Stimulated activated CD8-positive, alpha-beta memory T cell treated with anti-CD3 and anti-CD28 coated beads, Interleukin-15, amount 100 ng/mL, for 24 hours (primary cell): ENCODE measurements at regions not wholly inside any gene's neighbourhood (a gene's known extent, or its start where the extent isn't known, plus 50 kb on each side); places are given as distances from the start of the nearest gene placed in this dataset.
"Not testable (repeated sequence)": the region's sequence is repeated elsewhere in the genome, so short reads cannot be mapped to it uniquely, and the experiment has no call there.

Experiments
- DNase-seq: peaks from one replicate; pipeline ENCODE4 v3.0.0-alpha.2; 2020; ENCODE audit warnings: low read depth

DNA sequence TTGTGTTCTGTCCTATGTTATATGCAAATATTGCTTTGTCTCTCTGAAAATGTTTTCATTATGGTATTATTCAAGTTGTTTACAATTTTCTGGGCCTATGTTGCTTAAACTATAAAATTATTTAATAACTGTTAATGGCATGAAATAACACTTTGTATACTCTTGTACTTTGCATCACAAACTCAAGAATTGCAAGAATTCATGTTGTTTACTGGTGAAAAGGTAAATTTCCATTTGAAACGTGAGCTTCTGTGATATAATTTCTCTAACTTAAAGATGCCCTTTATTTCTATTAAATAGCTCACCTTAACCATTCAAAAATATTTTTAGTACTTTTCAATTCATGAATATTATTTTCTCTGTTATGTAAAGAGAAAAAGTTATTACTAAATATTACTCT, 1504.2 kb downstream of the SUCLG1 start:
- no peak for DNase-seq

DNA sequence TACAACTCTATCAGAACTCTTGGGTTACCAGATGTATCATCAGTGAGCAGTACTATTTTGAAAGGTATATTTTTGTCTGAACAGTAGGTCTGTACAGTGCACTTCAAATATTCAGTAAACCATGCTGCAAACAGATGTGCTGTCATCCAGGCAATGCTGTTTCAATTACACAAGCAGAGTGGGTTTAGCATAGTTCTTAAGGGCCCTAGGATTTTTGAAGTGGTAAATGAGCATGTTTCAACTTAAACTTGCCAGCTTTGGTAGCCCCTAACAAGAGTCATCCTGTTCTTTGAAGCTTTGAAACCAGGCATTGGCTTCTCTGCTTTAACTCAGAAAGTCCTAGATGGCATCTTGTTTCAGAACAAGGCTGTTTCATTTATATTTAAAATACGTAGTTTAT, 1519.9 kb downstream of the SUCLG1 start:
- no peak for DNase-seq

DNA sequence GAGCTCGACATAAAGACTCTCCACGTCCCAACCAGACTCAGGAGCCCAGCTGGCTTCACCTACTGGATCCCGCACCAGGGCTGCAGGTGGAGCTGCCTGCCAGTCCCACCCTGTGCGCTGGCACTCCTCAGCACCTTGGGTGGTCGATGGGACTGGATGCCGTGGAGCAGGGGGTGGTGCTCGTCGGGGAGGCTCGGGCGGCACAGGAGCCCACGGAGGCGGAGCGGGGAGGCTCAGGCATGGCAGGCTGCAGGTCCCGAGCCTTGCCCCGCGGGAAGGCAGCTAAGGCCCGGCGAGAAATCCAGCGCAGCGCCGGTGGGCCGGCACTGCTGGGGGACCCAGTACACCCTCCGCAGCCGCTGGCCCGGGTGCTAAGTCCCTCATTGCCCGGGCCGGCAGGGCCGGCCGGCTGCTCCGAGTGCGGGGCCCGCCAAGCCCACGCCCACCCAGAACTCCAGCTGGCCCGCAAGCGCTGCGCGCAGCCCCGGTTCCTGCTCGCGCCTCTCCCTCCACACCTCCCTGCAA, 1520.7 kb downstream of the SUCLG1 start:
- DNase-seq, result not testable (repeated sequence)

DNA sequence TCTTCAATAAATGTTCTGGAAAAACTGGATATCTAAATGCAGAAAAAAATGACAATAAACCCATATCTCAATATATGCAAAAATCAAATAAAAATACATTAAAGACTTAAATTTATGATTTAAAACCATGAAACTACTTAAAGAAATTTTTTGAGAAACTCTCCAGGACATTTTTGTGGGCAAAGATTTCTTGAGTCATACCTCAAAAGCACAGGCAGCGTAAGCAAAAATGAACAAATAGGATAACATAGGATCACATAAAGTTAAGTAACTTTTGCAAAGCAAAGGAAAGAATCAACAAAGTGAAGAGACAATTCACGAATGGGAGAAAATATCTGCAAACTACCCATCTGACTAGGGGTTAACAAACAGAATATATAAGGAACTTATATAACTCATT, 1545.5 kb downstream of the SUCLG1 start:
- no peak for DNase-seq

DNA sequence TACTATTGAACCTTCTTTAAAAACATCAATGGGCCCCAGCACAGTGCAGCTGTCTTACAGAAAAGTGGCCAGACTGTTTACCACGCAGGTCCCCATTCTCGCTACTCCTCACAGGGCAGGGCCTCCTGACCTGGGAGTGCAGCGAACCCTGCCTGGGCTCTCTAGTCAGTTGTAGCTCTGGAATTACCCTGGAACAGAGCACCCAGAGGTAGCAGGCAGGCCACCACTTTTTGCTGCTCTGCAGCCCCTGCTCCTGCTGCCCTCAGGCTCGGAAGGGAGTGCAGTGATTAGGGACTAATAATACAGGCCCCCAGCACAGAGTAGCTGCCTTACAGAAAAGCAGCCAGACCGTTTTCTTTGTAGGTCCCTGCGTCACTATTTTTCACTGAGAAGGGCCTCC, 1563.0 kb downstream of the SUCLG1 start:
- no peak for DNase-seq

DNA sequence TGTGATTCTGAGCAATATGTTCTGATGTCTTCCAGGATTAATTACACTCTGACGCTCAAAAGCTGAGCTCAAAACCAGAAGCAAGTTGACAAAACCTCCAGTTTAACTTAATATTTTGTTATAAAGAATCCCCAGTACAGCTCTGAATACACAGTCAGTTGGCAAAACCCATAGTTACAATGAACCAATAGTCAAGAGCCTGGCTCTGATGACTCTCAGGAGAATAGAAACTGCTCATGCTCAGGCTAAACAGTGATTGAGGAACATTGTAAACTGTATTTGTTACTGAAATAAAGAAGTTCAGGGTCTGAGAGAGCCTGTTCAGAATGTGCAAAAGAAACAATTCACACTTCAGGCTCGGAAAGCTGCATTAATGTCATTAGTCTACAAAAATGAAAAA, 1565.9 kb downstream of the SUCLG1 start:
- DNase-seq, result no peak

DNA sequence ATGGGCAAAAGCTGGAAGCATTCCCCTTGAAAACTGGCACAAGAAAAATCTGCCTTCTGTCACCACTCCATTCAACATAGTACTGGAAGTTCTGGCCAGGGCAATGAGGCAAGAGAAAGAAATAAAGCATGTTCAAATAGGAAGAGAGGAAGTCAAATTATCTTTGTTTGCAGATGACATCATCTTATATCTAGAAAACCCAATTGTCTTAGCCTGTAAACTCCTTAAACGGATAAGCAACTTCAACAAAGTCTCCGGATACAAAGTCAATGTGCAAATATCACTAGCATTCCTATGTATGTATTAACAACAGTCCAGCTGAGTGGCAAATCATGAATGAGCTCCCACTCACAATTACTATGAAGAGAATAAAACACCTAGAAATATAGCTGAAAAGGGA, 1579.3 kb downstream of the SUCLG1 start:
- no peak for DNase-seq

DNA sequence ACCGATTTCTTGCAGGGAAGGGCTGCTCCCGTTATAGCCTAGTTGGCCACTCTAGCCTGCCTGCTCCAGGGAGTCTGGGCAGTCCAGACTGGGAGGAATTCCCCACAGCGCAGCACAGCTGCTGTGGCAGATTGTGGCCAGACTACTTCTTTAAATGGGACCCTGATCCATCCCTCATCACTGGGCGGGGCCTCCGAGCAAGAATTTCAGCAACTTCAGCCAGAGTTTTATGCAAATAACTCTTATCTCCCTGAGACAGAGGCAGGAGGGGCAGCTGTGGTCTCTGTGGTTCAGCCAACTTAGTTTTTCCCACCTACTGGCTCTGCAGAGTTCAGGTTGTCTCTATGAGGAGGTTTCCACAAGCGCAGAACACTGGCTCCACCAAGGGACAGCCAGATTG, 1583.2 kb downstream of the SUCLG1 start:
- DNase-seq, result no peak

DNA sequence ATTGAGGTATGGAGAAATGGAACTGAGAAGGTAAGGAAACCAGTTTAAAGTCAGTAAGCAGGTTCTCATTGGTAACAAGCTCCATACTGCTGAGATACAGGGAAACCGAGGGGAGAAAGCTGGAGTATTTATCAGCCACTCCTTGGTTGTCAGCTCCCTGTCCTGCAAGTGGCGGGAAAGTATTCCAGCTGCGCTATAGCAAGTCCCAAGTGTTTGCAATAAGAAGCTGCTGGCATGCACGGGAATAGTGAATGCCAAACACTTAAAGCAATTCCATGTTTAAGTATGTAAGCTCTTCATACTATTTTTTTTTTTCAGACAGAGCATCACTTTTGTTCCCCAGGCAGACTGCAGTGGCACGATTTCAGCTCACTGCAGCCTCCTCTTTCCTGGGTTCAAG, 1601.1 kb downstream of the SUCLG1 start:
- no peak for DNase-seq

DNA sequence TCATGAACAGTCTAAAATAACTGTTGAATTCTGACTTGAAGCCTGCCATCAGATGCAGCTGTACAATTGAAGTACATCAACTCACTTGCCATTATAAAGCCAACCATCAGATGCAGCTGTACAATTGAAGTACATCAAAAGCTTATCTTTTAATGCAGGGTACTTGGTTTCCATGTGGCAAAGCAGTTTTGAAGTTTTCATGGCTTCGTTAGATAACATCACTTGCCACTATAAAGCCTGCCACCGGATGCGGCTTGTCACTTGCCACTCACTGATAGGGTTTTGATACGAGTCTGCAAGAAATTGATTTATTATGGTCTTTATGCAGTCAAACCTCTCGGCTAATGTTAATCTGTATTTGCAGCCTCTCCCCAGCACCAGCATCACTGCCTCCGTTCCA, 1605.8 kb downstream of the SUCLG1 start:
- no peak for DNase-seq

DNA sequence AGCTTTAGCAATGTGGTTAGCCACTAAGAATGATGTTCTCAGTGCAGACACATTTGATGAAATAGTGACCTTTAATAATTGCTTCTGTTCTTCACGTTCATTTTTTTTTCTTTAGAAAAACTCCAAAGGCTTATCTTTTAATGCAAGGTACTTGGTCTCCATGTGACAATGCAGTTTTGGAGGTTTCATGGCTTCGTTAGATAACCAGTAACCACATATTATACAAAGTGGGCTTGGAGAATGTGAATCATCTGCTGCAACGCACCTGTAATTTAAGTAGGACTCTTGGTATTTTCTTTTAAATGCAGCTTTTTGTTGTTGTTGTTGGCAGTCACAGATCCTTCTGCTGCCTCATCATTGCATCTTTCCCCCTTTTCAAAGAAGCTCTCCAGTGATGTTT, 1606.3 kb downstream of the SUCLG1 start:
- DNase-seq, result no peak

DNA sequence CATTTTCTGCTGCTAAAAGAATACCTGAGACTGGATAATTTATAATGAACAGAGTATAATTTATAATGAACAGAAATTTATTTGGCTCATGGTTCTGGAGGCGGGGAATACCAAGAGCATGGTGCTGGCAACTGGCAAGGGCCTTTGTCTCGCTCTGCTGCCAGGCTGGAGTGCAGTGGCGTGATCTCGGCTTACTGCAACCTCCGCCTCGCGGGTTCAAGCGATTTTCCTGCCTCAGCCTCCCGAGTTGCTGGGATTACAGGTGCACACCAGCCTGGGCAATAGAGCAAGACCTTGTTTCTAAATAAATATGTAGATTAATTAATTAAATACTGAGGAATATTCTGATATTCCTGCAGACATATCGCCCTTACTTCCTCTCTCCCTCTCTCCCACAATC, 1610.8 kb downstream of the SUCLG1 start:
- no peak for DNase-seq

DNA sequence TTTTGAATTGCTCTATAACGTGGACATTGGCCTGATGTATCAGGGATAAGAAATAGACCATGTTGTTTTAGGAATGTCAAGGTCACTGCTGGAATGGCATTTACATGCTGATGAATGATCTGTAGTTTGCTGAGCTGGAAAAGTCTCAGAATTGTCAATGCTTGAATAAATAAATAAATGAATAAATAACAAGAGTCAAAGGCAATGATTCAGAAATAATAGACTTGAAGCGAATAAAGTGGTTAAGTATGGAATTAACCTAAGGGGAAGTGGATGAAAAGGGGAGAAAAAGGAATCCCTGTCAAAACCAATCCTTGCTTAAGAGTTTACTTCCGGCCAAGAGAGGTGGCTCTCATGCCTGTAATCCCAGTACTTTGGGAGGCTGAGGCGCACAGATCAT, 1620.0 kb downstream of the SUCLG1 start:
- no peak for DNase-seq

DNA sequence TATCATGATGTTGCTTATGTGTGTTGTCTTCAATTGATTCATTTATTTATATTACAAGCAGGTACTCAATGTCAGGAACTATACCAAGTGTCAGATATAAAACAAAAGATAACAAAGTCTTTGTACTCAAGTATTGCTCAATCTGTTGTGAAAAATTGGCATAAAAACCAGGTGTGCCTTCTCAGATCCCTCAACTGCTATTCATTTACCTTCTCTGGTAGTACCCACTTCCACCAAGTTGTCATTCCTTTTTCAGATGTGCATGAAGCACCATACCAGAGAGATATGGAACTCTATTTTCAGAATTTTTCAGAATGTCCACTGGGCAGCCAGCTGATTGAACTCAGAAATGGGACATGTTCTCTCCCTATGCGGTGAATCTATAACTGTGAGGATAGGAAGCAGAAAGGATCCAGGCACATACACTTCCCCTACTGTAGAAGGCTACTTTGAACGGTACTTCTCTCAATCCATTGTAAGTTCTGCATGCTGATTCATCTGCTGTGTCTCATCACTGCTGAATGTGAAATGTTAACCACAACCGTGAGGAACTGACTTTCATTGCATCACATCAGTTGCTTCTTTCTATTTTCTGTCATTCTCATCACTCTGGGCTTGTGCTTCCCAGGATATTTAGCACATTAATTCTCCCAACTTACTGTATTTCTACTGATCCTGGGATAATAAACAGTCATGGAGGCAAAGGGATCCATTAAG, 1621.3 kb downstream of the SUCLG1 start:
- no peak for DNase-seq

DNA sequence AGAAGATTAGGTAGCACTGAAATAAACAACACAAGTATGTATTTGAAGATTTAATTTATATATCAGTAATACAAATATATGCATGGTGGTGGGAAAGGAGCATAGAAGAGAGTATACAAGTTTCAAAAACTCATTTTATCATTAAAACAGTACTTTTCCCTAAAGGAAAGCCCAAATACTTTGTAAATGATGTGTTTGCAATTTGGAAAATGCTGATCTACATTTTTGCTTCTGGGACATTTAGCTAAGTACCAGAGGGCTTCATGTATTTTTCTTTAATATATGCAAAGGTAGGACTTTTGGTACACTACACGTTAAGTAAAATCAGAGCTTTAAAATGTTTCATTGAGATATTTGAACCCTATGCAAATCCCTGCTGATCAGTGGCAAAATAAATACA, 1624.2 kb downstream of the SUCLG1 start:
- no peak for DNase-seq

DNA sequence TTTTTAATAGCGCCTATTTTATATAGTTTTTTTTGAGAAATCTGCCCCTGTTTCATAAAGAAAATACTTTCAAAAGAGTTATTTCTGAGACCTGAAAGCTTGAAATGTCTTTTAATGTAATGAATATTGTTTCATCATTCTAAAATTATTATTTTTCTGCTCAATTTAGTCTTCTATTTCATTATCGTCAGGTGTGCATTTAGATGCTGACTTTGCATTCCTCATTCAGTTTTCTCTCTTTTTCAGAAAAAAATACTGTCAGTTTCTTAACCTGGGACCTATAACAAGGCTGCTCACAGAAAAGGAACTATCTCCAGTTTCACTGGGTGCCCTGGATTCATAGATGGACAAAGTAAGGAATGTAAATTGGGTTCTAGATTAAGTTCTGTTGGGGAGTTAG, 1631.7 kb downstream of the SUCLG1 start:
- DNase-seq, result no peak

DNA sequence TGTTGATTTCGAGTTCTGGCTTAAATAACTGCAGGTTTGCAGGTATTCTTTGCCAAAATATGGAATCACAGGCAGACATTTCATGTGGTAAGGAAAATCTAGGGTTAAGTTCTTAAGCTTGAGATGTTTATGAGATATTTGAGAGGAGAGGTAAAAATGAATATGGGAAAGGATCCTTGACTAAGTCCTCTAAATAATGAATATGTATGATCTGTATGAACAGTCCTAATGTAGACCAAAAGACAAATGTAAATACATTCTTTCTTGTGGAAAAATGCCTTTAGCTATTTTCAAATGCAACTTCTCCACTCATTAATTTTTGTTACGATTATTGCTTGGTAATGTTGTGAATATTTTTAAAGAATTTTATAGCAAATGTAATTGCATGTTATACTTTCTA, 1632.6 kb downstream of the SUCLG1 start:
- DNase-seq, result no peak

DNA sequence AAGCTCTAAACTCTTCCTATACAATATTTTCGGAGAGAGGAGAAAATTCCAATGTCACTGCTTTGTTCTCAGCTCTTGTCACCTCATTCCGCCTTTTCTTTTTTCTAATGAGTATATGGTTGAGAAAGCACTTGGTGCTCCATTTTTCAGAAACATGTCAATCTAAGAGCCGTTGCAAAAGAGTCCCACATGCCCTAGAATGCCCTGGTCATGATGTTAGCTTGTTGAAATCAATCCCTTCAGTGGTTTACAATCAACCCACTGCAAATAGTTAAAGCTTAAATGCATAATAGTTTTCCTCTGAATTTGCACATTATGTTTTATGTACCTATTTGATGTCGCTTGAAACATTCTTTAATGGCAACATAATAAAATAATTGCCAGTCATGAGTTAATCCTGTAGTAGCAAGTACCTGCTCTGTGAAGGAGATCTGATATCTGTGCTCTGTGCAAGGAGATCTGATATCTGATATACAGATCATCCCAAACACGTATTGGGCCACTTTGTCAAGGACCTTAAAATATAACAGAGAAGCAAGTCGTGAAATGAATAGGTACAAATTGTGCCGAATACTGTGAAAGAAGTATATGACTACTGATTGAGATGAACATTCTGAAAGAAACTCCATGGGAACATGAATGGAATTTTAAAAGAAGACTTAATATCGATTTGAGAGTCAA, 1633.5 kb downstream of the SUCLG1 start:
- no peak for DNase-seq

DNA sequence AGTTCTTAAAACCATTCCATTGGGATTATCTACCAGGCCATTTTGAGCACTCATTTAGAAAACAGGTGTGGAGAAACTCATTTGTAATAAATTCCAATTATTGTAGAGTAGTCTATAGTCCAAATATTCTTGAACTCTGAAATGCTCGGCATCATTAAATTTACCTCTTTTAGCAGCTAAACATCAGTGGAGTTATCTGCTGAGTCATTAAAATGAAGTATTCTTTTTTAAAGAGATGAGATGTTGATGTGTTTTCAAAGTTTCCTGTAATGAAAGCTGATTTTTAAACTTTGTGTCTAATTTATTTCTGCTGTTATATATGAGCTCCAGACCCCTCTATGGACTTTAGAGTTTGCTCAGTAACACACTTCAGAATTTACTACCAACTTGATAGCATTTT, 1635.2 kb downstream of the SUCLG1 start:
- DNase-seq, result no peak

DNA sequence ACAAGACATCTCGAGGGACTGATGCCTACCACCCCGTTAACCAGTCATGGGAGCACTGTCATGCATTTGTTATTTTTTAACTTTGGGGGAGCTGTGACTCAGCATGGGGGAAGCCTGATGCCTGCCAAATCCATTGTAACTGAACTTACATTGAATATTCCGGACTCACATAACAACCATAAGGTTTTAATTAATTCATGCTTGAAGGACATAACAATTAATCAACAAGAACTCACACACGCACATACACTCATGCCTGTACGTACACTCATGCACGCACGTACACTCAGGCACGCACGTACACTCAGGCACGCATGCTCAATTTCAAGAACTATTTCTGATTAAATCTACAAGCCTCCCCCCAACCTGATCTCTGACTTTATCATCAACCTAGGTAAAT, 1639.1 kb downstream of the SUCLG1 start:
- DNase-seq, result no peak

DNA sequence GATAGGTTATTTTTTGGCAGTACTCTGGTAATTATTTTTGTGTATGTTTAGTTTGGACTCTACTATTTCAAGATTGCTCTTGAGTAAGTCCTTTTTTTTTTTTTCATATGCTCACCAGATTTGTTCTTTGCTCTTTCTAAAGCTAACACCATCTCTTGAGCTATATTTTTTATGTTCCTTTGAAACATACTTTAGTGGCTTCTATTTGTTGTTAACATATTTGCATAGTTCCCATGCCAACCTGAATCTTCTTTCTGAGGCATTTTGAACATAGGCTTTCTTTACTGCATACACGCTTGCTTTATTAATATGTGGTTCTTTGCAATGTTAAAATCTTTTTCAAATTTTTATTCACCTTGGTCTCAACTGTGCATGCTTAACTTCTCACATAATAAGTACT, 1644.9 kb downstream of the SUCLG1 start:
- DNase-seq, result no peak

DNA sequence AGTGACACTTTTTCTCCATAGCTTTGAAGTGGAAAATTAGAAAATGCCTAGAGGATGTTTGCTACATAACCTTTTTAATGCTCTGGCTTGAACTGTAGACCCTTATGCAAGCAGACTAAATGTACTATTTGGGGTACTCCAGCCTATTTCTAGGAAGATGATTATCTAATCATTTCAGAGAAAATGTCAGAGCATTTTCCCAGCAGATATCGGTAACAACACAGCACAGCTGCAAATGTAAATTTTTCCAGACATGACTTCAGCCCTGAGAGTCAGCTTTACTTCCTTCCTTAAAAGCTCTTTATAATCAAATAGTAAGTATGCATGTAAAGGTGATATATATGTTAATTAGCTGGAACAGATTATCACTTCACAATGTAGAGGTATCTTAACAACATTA, 1647.1 kb downstream of the SUCLG1 start:
- no peak for DNase-seq

DNA sequence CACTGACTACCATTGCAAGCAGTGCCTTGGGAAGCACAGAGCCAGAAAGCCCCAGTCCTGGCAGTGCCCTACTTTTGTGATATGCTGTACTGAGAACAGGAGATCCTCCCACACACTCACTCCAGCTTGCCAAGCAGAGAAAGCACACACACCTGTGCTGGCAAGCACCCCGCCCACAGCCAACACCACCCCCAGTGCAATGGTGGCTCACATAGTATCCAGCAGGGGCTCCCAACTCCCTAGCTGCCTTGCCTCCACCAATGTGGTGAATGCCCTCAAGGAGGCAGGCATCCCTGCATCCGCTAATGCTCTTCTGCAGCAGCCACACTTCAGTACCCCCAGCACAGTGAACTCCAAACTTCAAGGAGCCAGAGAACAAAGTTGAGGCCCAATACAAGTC, 1655.8 kb downstream of the SUCLG1 start:
- no peak for DNase-seq

DNA sequence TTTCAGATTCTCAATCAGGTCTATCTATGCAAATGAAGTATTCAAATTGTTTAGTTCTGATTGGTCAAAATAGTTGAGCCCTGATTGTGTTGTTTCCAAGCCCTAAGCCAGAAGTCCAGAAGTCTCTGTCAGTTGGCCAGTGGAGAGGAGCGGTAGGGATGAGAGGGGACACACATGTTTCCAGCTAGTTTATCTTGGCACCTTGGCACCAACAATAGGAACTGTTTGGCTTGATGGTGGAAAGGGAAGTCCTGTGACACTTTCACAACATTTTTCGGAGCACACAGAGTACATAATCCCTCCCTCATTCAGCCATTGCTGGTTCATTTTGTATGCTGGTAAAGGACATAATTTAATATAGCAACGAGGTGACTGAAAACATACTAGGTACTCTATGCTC, 1661.6 kb downstream of the SUCLG1 start:
- no peak for DNase-seq
